Activated CD8-positive, alpha-beta memory T cell treated with anti-CD3 and anti-CD28 coated beads, Interleukin-2, amount 10 ng/mL, durations not matched to agents 7 days and 5 days (primary cell): ENCODE measurements at regions not wholly inside any gene's neighbourhood (a gene's known extent, or its start where the extent isn't known, plus 50 kb on each side); places are given as distances from the start of the nearest gene placed in this dataset.

Source experiments
- ATAC-seq: fragments of 150-1000 bp; cut with Tn5 transposase; one replicate; pipeline ENCODE4 v1.10.0; 2021; ENCODE audit warnings: moderate library complexity
- CTCF ChIA-PET: fragments of 350-600 bp; sonication (Branson Sonifier 250); formaldehyde crosslinking; loops from one replicate; lab custom pipeline; 2021; ENCODE audit warnings: antibody characterized with exemption; lab: Charles Lee
- DNase-seq: peaks from one replicate; pipeline ENCODE4 v3.0.0-alpha.2; 2020
- H3K27ac Mint-ChIP-seq: one replicate; pipeline ENCODE4 v1.8.0; 2021; ENCODE audit warnings: mild to moderate bottlenecking, mixed read lengths
- H3K27me3 Mint-ChIP-seq: one replicate; pipeline ENCODE4 v1.8.0; 2021; ENCODE audit warnings: mixed read lengths
- H3K36me3 Mint-ChIP-seq: one replicate; pipeline ENCODE4 v1.8.0; 2021; ENCODE audit warnings: mild to moderate bottlenecking, mixed read lengths
- H3K4me1 Mint-ChIP-seq: one replicate; pipeline ENCODE4 v1.8.0; 2021; ENCODE audit warnings: mixed read lengths
- H3K4me3 Mint-ChIP-seq: one replicate; pipeline ENCODE4 v1.8.0; 2021; ENCODE audit warnings: mild to moderate bottlenecking, moderate library complexity, mixed read lengths
- H3K9me3 Mint-ChIP-seq: one replicate; pipeline ENCODE4 v1.8.0; 2022; ENCODE audit warnings: low read depth, mixed read lengths

DNA sequence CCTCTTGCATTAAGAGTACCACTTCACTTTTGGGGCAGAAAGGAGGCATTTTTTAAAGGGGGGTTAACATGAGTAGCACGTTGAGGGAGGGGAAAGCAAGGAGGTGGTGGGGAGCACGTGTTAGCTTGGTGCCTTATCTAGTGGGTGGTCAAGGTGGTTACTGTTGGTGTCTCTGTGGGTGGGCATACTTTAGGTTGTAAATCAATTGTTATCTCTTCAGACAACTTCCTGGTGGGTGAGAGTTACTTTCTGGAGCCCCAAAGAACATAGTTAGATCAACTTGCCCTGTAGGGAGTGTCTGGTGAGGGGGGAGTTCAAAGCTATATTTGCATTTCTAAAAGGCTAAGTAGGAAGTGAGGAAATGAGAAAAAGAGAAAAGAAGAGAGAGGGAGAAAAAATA is 297.7 kb upstream of the CLNK start:
- ATAC-seq (no peak), DNase-seq (no peak)
- no peak overlapping the region for H3K4me3 Mint-ChIP-seq
- peaks cover 3% of the 10 kb centered on the region for H3K9me3 Mint-ChIP-seq
- H3K27ac Mint-ChIP-seq, result no peak overlapping the region
- no peaks in the 10 kb centered on the region for H3K27me3 Mint-ChIP-seq
- no peaks in the 10 kb centered on the region for H3K36me3 Mint-ChIP-seq
- H3K4me1 Mint-ChIP-seq, result no peaks in the 10 kb centered on the region
- CTCF ChIA-PET, result no interaction called here

DNA sequence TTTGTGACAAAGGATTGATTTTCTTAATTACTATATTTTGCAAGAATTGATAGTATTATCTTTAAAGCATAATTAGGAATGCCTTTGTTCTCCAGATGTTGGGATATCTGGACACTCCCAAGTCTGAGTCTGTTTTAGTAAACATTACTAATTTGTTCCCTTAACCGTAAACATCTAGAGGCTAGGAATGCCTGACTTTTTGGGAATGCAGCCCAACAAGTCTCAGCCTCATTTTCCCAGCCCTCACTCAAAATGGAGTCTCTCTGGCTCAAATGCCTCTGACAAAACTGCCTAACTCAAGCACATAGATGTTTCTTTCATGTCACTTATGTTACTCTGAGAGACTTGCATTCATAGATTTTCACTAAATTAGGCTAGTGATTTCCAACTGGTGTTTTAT is 297.0 kb upstream of the CLNK start:
- no peak overlapping the region for H3K27ac Mint-ChIP-seq
- ATAC-seq, result no peak
- H3K36me3 Mint-ChIP-seq, result no peaks in the 10 kb centered on the region
- no peak for DNase-seq
- no peaks in the 10 kb centered on the region for H3K4me1 Mint-ChIP-seq
- H3K9me3 Mint-ChIP-seq, result peaks cover 3% of the 10 kb centered on the region
- no peak overlapping the region for H3K4me3 Mint-ChIP-seq
- CTCF ChIA-PET, result no interaction called here
- H3K27me3 Mint-ChIP-seq, result no peaks in the 10 kb centered on the region

DNA sequence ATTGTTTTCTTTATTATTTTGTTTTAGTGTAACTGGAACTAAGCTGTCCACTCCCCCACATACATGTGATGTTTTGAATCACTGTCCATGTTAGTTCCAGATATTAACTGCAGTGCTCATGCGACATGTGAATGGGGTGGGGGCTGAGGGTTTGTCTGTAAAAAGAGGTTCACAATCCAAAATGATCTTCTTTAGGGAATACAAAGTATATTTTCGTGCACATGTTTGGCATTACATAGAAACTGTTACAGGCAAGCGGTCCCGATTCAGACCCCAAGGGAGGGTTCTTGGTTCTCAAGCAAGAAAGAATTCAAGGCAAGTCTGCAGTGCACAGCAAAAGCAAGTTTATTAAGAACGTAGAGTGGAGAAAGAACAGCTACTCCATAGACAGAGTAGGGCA is 296.5 kb upstream of the CLNK start:
- Mint-ChIP-seq H3K4me3 (no peak overlapping the region), H3K27ac (no peak overlapping the region), H3K4me1 (no peaks in the 10 kb centered on the region), H3K27me3 (no peaks in the 10 kb centered on the region), H3K9me3 (peaks cover 3% of the 10 kb centered on the region), H3K36me3 (no peaks in the 10 kb centered on the region)
- CTCF ChIA-PET, result no interaction called here
- DNase-seq (no peak), ATAC-seq (no peak)

DNA sequence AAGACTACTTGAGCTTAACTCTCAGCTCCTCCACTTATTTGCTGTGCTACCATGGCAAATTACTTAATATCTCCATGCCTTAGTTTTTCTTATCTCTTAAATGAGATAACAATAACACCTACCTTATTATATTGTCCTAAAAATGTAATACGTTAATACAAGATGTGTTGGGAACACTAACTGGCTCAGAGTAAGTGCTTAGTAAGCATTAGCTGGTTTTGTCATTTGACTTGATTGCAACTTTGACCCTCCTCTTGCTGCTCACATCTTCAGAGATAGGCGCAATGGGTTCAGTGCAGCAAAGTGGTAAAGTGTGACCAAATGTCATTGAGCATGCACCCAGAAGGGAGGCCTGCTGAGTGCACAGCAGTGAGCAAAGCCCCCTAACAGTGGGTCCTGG is 294.5 kb upstream of the CLNK start:
- peaks cover 5% of the 10 kb centered on the region for H3K9me3 Mint-ChIP-seq
- CTCF ChIA-PET, result no interaction called here
- no peaks in the 10 kb centered on the region for H3K4me1 Mint-ChIP-seq
- no peaks in the 10 kb centered on the region for H3K36me3 Mint-ChIP-seq
- no peak overlapping the region for H3K4me3 Mint-ChIP-seq
- ATAC-seq, result no peak
- no peak for DNase-seq
- H3K27ac Mint-ChIP-seq, result no peak overlapping the region
- no peaks in the 10 kb centered on the region for H3K27me3 Mint-ChIP-seq

DNA sequence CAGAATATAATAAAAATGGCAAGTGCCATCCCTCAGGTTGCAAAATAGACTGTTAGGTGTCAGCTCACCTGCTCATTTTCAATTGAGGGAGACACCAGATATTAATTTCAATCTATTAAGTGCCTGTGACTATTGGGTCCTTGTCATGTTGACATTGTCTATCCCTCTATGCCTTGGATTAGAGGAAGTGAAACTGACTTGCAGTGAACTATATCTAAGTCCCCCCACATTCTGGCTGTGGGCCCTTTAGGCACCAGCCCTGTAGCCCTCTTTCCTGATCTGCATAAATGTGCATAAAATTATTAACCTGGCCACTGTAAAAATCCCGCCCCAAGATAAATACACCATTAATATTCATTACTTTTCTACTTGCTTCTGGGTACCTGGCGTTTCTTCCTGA is 293.0 kb upstream of the CLNK start:
- H3K4me1 Mint-ChIP-seq, result no peaks in the 10 kb centered on the region
- ATAC-seq (no peak), DNase-seq (no peak)
- H3K4me3 Mint-ChIP-seq, result no peak overlapping the region
- CTCF ChIA-PET, result no interaction called here
- peaks cover 5% of the 10 kb centered on the region for H3K9me3 Mint-ChIP-seq
- no peaks in the 10 kb centered on the region for H3K36me3 Mint-ChIP-seq
- H3K27ac Mint-ChIP-seq, result no peak overlapping the region
- no peaks in the 10 kb centered on the region for H3K27me3 Mint-ChIP-seq

DNA sequence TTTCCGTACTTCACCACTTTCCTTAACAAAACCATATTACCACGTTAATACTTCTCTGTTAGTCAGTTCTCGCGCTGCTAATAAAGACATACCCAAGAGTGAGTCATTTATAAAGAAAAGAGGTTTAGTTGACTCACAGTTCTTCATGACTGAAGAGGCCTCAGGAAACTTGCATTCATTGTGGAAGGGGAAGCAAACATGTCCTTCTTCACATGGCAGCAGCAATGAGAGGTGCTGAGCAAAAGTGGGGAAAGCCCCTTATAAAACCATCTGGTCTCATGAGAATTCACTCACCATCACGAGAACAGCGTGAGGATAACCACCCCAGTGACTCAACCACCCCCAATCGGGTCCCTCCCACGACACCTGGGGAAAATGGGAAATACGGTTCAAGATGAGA is 289.8 kb upstream of the CLNK start:
- Mint-ChIP-seq H3K27ac (no peak overlapping the region), H3K4me3 (no peak overlapping the region), H3K36me3 (no peaks in the 10 kb centered on the region), H3K9me3 (peaks cover 2% of the 10 kb centered on the region), H3K27me3 (no peaks in the 10 kb centered on the region), H3K4me1 (no peaks in the 10 kb centered on the region)
- CTCF ChIA-PET, result no interaction called here
- ATAC-seq (no peak), DNase-seq (no peak)

DNA sequence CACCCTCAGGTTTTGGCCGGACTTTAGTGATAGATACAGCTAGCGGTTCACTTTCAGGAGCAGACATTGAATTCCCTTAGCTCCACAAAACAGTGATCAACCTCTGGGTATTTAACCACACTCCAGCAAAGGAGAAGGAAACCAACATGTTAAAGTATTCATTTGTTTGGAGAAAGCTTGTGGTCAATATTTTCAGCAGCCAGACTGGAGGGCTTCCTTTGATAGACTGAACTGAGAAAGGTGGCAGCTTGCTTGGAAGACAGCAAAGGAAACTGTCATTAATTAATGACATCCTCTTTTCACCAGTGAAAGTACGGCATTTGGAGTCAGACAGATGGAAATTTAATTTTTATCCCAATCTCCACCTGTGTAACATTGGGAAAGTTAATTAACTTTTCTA is 289.1 kb upstream of the CLNK start:
- Mint-ChIP-seq H3K9me3 (peaks cover 2% of the 10 kb centered on the region), H3K4me3 (no peak overlapping the region), H3K27ac (no peak overlapping the region), H3K36me3 (no peaks in the 10 kb centered on the region), H3K4me1 (no peaks in the 10 kb centered on the region), H3K27me3 (no peaks in the 10 kb centered on the region)
- ATAC-seq (no peak), DNase-seq (no peak)
- CTCF ChIA-PET, result no interaction called here

DNA sequence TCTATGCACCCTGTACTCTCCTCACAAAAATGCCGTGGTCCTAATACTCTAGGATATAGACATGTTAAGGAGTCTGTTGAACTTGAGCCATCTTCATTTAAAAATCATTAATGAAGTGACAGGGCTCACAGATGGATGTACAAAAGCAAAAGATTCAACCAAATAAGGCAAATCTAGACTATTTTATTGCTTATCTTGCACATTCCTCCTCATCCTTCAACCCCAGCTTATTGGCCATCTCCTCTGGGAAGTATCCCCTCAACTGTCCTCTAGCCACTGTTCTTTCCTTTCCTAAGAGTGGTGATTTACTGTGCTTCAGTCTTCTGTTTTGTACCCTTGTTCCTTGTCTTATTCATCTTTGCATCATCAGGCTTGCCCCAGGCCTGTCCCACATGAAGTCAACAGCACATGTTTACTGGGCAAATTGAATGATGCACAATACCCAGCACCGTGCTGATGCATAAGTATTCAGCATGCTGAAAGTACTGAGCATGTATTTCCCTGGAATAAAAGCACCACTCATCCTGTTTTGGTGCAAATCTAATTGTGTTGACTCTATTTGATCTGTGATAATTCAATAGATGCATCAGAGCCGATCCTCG is 287.3 kb upstream of the CLNK start:
- ATAC-seq (no peak), DNase-seq (no peak)
- H3K4me3 Mint-ChIP-seq, result no peak overlapping the region
- no peaks in the 10 kb centered on the region for H3K27me3 Mint-ChIP-seq
- no peaks in the 10 kb centered on the region for H3K36me3 Mint-ChIP-seq
- no peaks in the 10 kb centered on the region for H3K4me1 Mint-ChIP-seq
- peaks cover 2% of the 10 kb centered on the region for H3K9me3 Mint-ChIP-seq
- CTCF ChIA-PET, result no interaction called here
- no peak overlapping the region for H3K27ac Mint-ChIP-seq

DNA sequence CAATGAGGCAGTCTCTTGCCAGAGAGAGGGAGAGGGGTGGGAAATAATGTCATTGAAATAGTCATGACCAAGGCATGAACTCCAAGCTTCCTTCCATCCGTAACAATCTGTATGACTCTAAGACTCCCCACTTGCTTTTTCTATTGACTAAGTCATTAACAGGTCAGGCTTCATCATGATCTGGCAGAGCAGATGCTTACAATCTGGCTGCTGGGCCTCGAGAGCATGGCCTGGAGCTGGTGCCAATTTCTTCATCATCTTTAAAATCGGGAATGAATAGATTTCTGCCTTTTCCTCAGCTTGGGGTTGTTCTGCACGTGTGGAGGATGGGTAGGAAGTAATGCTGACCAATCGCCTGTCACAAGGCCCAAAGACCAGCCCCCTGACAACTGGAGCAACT is 280.6 kb upstream of the CLNK start:
- Mint-ChIP-seq H3K27me3 (no peaks in the 10 kb centered on the region), H3K4me1 (no peaks in the 10 kb centered on the region), H3K4me3 (no peak overlapping the region), H3K27ac (no peak overlapping the region), H3K36me3 (no peaks in the 10 kb centered on the region), H3K9me3 (peaks cover 9% of the 10 kb centered on the region)
- ATAC-seq (no peak), DNase-seq (no peak)
- CTCF ChIA-PET, result no interaction called here

DNA sequence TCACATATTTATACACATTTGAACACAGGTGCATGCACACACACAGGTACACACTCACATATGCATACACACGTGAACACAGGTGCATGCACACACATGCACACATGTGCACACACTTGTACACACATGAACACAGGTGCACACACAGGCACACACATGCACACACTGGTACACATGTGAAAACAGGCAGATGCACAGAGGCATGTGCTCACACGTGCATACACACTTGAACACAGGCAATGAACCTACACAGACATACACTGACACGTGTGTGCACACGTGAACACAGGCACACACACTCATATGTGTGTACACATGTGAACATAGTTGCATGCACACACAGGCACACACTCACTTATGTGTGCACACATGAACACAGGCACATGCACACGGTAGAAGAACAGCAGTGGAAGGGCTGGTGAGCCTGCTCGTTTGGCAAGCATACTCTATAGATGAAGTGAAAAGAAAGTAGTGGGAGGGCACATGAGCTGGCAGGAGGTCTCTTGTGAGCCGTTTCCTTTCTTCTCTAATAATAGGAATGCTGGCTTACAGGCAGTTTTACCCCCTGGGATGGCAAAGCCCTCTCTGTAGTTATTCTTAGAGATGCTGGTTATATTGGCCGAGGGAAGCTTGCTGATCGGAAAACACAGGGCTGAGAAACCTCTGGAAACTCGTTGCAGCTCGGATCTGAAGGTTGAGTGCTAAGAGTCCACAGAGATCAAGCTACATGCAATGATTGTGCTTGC is 279.6 kb upstream of the CLNK start:
- DNase-seq (no peak), ATAC-seq (no peak)
- CTCF ChIA-PET, result no interaction called here
- Mint-ChIP-seq H3K36me3 (no peaks in the 10 kb centered on the region), H3K9me3 (peaks cover 9% of the 10 kb centered on the region), H3K4me3 (no peak overlapping the region), H3K27ac (no peak overlapping the region), H3K4me1 (no peaks in the 10 kb centered on the region), H3K27me3 (no peaks in the 10 kb centered on the region)

DNA sequence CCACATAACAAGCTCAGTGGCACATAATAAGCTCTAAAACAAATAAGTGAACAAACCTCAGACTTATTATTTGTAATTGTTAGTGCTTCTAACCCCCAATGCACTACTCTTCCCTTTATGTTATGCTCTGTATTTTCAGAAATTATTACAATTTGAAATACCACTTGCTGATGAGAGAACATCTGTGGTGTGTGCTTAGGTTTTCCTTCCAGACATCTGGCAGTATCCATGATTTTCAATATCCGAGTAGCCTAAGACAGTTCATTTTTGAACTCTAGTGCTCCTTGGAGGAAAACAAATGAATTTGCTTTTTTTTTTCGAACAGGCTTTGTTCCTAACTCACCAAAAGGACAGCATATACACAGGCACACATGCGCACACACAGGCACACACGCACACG is 278.7 kb upstream of the CLNK start:
- H3K4me1 Mint-ChIP-seq, result no peaks in the 10 kb centered on the region
- no peak for ATAC-seq
- CTCF ChIA-PET, result no interaction called here
- H3K4me3 Mint-ChIP-seq, result no peak overlapping the region
- H3K27ac Mint-ChIP-seq, result no peak overlapping the region
- DNase-seq, result no peak
- H3K9me3 Mint-ChIP-seq, result peaks cover 9% of the 10 kb centered on the region
- no peaks in the 10 kb centered on the region for H3K27me3 Mint-ChIP-seq
- no peaks in the 10 kb centered on the region for H3K36me3 Mint-ChIP-seq

DNA sequence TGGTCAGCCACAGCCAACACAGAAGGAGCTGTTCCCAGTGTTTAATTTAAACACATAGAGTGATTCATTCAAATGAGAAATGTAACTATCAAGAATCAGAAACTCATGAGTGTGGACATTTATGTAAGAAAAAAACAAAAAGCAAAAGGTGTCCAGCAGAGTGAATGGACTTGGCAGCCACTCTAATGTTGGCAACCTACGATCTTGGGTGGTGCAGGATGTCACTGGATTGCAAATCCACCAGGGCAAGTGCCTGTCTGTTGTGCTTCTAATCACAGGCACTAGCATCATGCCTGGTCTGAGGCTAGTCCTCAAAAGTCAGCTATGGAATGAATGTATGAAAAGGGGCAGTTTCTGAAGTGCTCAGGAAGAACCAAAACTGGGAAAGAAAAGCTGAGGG is 277.7 kb upstream of the CLNK start:
- Mint-ChIP-seq H3K9me3 (peaks cover 9% of the 10 kb centered on the region), H3K27me3 (no peaks in the 10 kb centered on the region), H3K27ac (no peak overlapping the region), H3K36me3 (no peaks in the 10 kb centered on the region), H3K4me3 (no peak overlapping the region), H3K4me1 (no peaks in the 10 kb centered on the region)
- DNase-seq, result no peak
- CTCF ChIA-PET, result no interaction called here
- ATAC-seq, result no peak

DNA sequence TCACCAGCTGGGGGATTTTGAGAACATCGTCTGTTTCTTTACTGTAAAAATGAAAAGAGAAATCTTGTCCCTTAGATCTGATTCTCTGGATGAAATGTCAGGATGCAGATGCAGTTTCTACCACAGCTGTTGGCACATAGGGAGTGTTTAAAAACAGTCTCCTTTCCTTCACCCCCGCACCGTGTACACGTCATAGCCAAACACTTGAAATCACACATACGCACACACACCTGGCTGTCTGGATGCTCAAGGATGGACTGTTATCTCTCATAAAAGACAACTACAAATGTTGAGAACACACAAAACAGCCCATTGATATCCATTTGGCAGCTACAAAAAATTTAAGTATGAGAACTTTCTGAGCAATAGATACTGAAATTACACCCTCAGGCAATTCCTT is 275.8 kb upstream of the CLNK start:
- Mint-ChIP-seq H3K27me3 (no peaks in the 10 kb centered on the region), H3K27ac (no peak overlapping the region), H3K36me3 (no peaks in the 10 kb centered on the region), H3K4me1 (peaks cover 3% of the 10 kb centered on the region), H3K9me3 (peaks cover 9% of the 10 kb centered on the region), H3K4me3 (no peak overlapping the region)
- ATAC-seq, result no peak
- no peak for DNase-seq
- CTCF ChIA-PET, result no interaction called here

DNA sequence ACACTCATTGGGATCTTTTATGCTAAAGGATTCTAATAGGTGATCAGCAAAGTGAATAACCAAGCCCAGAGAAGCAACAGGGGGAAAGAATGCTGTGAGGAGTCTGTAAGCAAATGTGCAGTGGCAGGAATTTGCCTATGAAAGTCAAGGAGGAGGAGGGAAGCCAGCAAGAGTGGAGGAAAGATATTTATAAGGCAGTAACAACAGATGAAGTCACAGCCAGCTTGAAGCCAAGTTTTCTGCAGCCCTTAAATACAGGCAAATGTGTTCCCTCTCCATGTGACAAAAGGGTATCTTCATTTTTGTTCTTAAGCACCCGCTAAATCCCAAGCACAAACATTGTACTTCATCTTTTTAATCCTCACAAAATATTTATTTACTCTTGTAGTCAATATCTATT is 275.0 kb upstream of the CLNK start:
- Mint-ChIP-seq H3K27ac (no peak overlapping the region), H3K4me1 (peaks cover 8% of the 10 kb centered on the region), H3K36me3 (no peaks in the 10 kb centered on the region), H3K4me3 (no peak overlapping the region), H3K27me3 (no peaks in the 10 kb centered on the region), H3K9me3 (peaks cover 9% of the 10 kb centered on the region)
- CTCF ChIA-PET, result no interaction called here
- ATAC-seq (no peak), DNase-seq (no peak)
